GM19455 (cell line): ENCODE measurements at regions not wholly inside any gene's neighbourhood (a gene's known extent, or its start where the extent isn't known, plus 50 kb on each side); places are given as distances from the start of the nearest gene placed in this dataset.
"Not testable (repeated sequence)": the region's sequence is repeated elsewhere in the genome, so short reads cannot be mapped to it uniquely, and the experiment has no call there.

Experiments
- ATAC-seq: cut with Tn5 transposase; IDR thresholded peaks from one replicate; pipeline ENCODE4 v1.9.1; 2021; ENCODE audit not compliant: unreplicated experiment

DNA sequence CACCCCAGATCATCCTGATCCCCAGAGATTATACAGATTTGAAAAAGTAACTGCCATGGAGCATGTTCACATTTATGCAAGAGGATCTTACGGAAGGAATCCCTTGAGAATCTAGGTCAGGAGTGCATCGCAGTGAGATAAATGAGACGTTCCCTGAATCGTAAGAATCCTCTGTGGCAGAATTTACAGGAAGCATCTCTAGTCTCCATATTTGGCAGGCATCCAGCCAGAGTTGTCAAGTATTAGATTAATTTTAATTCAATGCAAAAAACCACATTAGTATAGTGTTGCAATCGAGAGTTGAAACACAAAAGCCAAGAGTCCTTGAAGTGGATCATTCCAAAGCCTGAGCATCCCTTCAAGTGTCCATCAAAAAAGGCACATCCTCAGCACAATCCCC lies 100.8 kb downstream of the RRAGC start:
- ATAC-seq = no peak

GRCh38 chr1:38746941-38747600 lies 112.5 kb downstream of the RRAGC start:
- ATAC-seq = no peak

GRCh38 chr1:38746402-38746935 lies 113.1 kb downstream of the RRAGC start:
- ATAC-seq = no peak

DNA sequence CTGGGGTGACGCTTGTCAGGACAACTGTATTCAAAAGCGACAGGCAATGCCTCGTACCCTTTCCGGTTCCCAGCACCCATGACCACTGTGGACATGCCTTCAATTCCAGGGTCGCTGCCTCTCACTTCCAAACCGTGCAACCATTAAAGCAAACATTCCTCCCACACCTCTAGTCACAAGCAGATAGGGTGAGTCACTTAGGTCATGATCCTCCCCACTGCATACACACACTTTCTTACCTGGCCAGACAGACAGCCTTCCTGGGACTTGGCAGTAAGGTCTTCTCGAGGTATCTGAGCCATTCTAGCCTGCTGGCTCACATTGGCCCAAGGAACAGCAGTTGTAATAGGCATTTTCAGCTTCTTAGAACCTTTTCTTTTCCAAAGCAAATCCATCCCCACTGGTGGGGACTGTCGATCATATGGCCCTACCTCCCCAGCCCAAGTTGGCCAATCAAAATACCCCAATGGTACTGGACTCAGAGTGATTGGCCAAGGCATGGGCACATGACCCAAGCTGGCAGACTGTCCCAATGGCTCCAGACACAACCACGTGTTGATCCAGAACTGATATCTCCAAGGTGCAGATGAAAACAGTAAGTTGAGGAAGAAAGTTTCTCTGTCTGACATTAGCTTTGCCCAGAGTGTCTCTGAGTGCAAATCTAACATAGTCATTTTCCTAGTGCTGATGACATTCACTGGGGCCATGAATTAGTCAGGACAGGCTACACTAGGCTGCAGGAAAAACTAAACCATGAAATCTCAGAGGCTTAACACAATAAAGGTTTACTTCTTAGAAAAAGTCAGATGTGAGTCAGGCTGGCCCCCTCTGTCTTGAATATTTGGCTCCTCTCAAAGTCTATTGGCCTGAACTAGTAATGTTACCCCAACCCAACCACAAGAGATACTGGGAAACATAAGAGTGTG lies 113.8 kb downstream of the RRAGC start:
- no peak for ATAC-seq

DNA sequence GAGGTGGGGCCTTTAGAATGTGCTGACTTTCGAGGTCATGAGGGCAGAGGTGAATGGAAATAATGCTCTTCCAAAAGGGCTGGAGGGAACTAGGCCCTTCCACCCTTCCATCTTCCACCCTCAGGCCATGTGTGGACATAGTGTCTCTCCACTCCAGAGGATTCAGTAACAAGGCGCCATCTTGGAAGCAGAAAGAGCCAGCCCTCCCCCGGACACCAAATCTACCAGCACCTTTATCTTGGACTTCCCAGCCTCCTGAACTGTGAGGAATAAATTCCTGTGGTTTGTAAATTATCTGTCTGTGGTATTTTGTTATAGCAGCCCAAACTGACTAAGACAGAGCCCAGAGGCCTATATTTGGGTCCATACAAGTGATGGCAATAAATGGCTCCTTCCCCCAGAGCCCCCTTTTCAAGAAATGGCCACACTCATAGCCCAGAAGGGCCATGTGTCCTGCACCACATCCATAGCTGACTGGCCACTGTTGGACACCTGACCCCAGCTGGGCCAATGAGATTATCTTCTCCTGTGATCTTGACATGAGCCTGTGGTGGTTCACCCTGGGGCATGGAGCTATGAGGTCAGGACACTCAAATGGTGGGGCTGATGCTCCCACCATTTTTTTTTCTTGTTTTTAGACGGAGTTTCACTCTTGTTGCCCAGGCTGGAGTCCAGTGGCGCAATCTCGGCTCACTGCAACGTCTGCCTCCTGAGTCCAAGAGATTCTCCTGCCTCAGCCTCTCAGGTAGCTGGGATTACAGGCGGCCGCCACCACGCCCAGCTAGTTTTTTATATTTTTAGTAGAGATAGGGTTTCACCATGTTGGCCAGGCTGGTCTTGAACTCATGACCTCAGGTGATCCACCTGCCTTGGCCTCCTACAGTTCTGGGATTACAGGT lies 114.9 kb downstream of the RRAGC start:
- no peak for ATAC-seq

GRCh38 chr1:38743184-38743583 lies 116.4 kb downstream of the RRAGC start:
- no peak for ATAC-seq

DNA sequence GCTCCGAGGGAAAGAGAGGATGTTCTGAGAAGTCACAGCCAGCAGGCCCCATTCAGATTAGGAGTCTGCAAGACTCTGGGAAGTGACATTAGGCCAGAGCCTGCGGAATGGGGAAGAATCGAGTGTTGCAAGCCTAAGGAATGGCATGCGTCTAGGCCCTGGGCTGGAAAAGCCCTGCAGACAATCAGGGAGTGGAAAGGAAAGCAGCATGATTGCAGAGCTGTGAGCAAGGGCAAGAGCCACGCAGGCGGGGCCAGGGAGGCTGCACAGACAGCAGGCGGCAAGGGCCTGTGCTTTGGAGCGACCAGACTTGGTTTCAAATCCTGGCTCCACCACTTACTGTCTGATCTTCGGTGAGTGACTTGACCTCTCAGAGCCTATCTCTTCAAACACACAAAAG lies 118.2 kb downstream of the RRAGC start:
- no peak for ATAC-seq

GRCh38 chr1:38740487-38740886 lies 119.1 kb downstream of the RRAGC start:
- no peak for ATAC-seq

GRCh38 chr1:38738207-38738606 lies 121.4 kb downstream of the RRAGC start:
- no peak for ATAC-seq

DNA sequence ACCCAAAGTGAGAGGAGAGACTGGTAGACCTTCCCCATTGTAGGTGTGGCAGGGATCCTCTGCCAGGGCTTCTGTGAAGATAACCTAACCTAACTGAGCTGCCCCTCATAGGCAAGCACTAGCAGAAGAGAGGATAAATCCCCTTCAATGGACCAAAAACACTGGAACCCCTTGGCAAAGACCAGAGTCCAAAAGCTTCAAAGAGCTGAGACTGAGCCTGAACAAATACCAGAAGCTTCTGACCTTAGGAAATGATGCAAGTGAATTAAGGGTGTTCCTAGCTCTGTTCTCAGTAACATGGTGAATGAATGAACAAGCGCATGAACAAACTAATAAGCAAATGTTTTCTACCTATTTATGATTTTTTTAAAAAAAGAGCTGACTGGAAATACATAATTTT lies 123.2 kb downstream of the RRAGC start:
- ATAC-seq = no peak

DNA sequence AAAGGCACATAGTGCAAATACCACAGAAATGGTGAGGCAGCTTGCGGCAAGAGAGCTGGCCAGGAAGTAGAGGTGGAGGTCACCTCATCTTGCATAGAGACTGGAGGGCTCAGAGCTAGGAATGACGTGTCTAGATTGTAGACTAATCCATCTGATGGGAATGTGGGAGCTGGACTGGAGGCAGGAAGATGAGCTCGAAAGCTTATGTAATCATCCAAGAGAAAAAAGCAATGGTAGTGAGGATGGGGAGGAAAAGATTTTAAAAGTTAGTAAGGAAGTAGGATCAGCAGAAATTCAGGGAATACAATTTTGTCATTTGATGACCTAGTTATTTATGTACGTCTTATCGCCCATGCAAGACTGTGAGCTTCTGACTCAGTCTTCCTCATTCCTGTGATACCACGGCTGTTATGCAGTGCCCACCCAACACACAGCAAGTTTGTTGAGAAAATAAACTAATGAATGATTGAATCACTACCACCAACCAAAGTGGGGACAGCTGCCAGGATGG lies 123.9 kb downstream of the RRAGC start:
- ATAC-seq = no peak

GRCh38 chr1:38733761-38734160 lies 125.8 kb downstream of the RRAGC start:
- ATAC-seq = no peak

DNA sequence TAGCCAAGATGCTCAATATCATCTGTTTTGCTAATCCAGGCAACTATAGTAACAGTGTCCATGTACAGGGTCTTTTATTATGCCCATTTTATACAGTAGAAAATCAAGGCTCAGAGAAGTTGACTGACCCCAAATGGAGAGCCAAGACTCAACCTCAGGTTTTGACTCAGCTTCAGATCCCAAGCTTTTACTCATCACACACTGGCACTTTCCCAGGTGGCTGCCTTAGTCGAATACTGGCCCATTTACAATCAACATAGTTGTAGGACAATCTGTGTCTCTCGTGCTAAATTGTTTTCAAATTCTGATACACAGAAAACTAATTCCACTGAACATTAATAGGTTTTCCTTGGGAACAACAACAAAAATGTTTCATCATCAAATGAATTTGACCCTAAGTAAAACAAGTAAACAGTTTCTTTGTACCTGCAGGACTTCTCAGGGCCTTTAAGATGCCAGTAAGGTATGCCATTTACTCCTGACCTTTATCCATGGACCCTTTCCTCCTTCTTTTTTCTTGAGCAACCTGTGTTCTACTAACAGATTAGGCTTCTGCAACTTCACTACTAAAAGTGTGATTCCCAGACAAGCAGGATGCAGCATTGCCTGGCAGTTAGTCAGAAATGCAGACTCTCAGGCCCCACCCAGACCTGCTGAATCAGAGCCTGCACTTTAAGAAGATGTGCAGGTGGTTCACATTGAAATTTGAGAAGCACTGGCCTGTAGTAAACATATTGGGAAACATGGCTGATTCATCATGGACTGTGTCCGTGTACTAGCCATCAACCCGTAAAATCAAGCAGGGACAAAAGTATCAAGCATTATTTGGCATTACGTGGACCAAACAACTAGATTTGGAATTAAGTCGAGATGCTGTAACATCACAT lies 128.8 kb downstream of the RRAGC start:
- no peak for ATAC-seq

DNA sequence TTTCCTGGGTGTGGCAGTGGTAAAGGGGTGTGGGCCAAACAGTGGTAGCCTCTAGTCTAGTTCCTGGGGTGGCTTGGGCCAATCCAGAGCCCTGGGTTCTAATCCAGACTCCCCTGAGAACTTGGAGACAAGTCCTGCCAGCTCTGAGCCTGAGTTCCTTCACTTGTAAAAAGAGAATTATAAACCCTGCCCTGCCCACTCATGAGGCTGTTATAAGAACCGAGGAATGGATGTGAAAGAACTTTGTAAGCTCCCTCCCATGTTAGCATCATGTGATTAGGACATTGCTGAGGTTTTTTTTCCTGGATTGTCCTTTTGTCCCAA lies 131.0 kb downstream of the RRAGC start:
- ATAC-seq = no peak

DNA sequence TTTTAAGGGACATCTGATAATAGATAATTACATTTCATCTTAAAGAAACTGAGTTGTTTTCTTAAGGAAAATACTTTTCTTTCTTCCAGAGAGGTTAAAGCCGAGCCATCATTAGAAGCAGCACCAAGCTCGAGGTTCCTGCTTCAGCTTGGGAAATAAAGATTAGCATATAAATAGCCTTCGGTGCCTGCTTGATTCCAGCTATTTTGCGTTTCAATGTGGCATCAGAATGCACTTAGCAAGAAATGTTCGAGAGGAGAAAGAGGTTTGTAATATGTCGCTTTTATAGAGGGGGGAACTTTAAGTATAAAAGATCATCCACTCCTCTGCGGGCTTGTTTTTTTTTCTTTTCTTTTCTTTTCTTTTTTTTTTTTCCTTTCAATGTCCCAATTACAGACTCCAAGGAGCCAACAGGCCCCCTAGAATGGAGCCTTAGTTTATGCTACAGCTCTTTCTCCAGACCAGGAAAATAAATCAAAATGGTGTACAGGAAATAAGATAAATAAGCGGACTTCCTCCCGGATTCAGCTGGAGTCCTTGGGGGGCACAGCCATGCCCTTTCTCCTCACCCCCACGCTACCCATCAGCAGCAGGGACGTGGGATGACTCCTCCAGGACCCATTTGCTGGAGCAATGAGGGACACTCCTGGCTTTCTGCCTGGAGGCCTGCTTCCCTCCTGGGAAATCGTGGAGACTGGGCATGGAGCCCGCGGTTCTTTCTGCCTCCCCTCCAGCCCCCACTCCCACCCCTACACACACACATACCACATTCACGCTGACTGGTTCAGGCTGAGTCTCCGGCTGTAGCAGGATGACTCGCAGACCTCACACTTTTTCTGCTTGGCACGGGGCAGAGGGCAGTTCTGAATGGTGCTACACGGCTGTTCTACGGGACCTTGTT lies 131.6 kb downstream of the RRAGC start:
- no peak for ATAC-seq

DNA sequence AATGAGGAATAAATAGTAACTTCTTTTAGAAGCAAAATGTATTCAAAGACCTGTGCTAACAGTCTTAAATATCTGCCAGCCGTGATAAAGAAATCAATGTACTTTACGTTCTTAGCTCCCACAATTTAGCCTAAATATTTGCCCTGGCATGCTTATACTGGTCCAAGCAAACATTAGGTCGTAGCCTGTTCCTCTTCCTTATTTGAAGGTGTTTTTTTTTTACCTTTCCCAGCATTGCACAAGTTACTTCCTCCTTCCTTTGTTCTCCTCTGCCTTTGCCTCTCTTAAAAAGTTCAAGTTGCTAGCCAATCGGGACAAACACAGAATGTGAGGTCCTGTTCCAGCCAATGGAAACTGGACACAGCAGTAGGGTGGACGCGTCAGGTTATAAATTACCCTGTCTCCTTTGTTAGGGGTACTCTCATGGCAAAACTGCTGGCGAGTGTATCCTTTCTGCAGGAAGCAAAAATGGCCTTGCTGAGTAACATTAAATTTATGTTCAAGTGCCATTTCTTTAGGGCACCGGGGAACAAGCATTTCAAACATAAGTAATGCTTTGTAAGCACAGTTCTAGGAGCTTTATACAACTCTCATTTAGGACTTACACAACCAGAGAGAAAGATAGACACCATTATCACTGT lies 134.1 kb downstream of the RRAGC start:
- ATAC-seq = not testable (repeated sequence)

GRCh38 chr1:38724160-38725131 lies 135.1 kb downstream of the RRAGC start:
- ATAC-seq = no peak
